Neuronal stem cell (in vitro differentiated cells): ENCODE measurements at regions not wholly inside any gene's neighbourhood (a gene's known extent, or its start where the extent isn't known, plus 50 kb on each side); places are given as distances from the start of the nearest gene placed in this dataset.
"Not testable (repeated sequence)": the region's sequence is repeated elsewhere in the genome, so short reads cannot be mapped to it uniquely, and the experiment has no call there.

Experiments used
- DNase-seq: peaks from one replicate; pipeline ENCODE4 v3.0.0-alpha.2; 2013; ENCODE audit warnings: low spot score
- H2AFZ ChIP-seq: one replicate; pipeline ENCODE4 v1.6.1; 2013; ENCODE audit warnings: mild to moderate bottlenecking, low read length, inconsistent platforms
- H2AK5ac ChIP-seq: 2 replicates; pipeline ENCODE4 v1.6.1; 2013; ENCODE audit warnings: low read depth, mild to moderate bottlenecking, inconsistent platforms, low read length, moderate library complexity, mixed read lengths
- H2BK120ac ChIP-seq: 2 replicates; pipeline ENCODE4 v1.6.1; 2013; ENCODE audit warnings: low read depth, mild to moderate bottlenecking, inconsistent platforms, low read length, moderate library complexity, mixed read lengths
- H2BK12ac ChIP-seq: one replicate; pipeline ENCODE4 v1.6.1; 2013; ENCODE audit warnings: low read length, inconsistent platforms
- H2BK15ac ChIP-seq: 2 replicates; pipeline ENCODE4 v1.6.1; 2013; ENCODE audit warnings: mild to moderate bottlenecking, low read length, inconsistent platforms, mixed read lengths
- H2BK5ac ChIP-seq: one replicate; pipeline ENCODE4 v1.6.1; 2013; ENCODE audit warnings: inconsistent platforms, mild to moderate bottlenecking, low read length, moderate library complexity
- H3K14ac ChIP-seq: one replicate; pipeline ENCODE4 v1.6.1; 2013; ENCODE audit warnings: low read length, inconsistent platforms
- H3K18ac ChIP-seq: 2 replicates; pipeline ENCODE4 v1.6.1; 2013; ENCODE audit warnings: low read length, inconsistent platforms
- H3K23ac ChIP-seq: 2 replicates; pipeline ENCODE4 v1.6.1; 2013; ENCODE audit warnings: low read depth, mild to moderate bottlenecking, mixed read lengths, low read length, inconsistent platforms; ENCODE audit not compliant: poor library complexity
- H3K27ac ChIP-seq: replicated peaks from 3 replicates; pipeline ENCODE4 v1.5.1; 2013; ENCODE audit warnings: low read length, inconsistent platforms
- H3K27me3 ChIP-seq, 3 experiments: 2 replicates each; pipeline ENCODE4 v1.6.1; 2013; ENCODE audit warnings: low read length in 3 of 3, mild to moderate bottlenecking in 2 of 3, inconsistent platforms in 1 of 3, low read depth in 1 of 3, mixed read lengths in 1 of 3, moderate library complexity in 1 of 3; ENCODE audit not compliant: control insufficient read depth in 3 of 3, insufficient read depth in 3 of 3
- H3K36me3 ChIP-seq, 2 donors: replicated peaks in 1 of 2; 2 replicates each; pipeline ENCODE4 v1.6.1; 2013; ENCODE audit warnings: low read length in 2 of 2; ENCODE audit not compliant: control insufficient read depth in 2 of 2, insufficient read depth in 2 of 2
- H3K4ac ChIP-seq: 2 replicates; pipeline ENCODE4 v1.6.1; 2013; ENCODE audit warnings: inconsistent platforms, mild to moderate bottlenecking, low read length, moderate library complexity
- H3K4me1 ChIP-seq, 2 donors: 1 replicate in 1 of 2; 2 replicates in 1 of 2; pipeline ENCODE4 v1.6.1; 2013; ENCODE audit warnings: low read length in 2 of 2, low read depth in 1 of 2; ENCODE audit not compliant: control insufficient read depth in 2 of 2, insufficient read depth in 1 of 2
- H3K4me2 ChIP-seq: one replicate; pipeline ENCODE4 v1.6.1; 2013; ENCODE audit warnings: mild to moderate bottlenecking, low read length, inconsistent platforms; ENCODE audit not compliant: insufficient read depth, poor library complexity, severe bottlenecking
- H3K4me3 ChIP-seq, 2 donors: 2 replicates each; pipeline ENCODE4 v1.5.1; 2013; ENCODE audit warnings: low read length in 2 of 2, mild to moderate bottlenecking in 2 of 2, inconsistent platforms in 1 of 2, moderate library complexity in 1 of 2
- H3K79me1 ChIP-seq: one replicate; pipeline ENCODE4 v1.6.1; 2013; ENCODE audit warnings: low read depth, mild to moderate bottlenecking, inconsistent platforms, low read length, moderate library complexity
- H3K9ac ChIP-seq: one replicate; pipeline ENCODE4 v1.6.1; 2013; ENCODE audit warnings: mild to moderate bottlenecking, low read depth, low read length, inconsistent platforms; ENCODE audit not compliant: poor library complexity
- H3K9me3 ChIP-seq, 2 donors: replicated peaks in 1 of 2; 2 replicates each; pipeline versions ENCODE3 to v1.6.1; 2013; ENCODE audit warnings: low read length in 2 of 2, mild to moderate bottlenecking in 2 of 2, inconsistent platforms in 1 of 2, low read depth in 1 of 2, mixed read lengths in 1 of 2, moderate library complexity in 1 of 2; ENCODE audit not compliant: control insufficient read depth in 2 of 2, insufficient read depth in 1 of 2
- H4K8ac ChIP-seq: one replicate; pipeline ENCODE4 v1.6.1; 2013; ENCODE audit warnings: low read depth, mild to moderate bottlenecking, inconsistent platforms, low read length, moderate library complexity
- H4K91ac ChIP-seq: one replicate; pipeline ENCODE4 v1.6.1; 2013; ENCODE audit warnings: low read length, low read depth, mild to moderate bottlenecking, inconsistent platforms; ENCODE audit not compliant: poor library complexity
- WGBS, 2 donors: extraction: QIAGEN DNeasy Blood & Tissue Kit; methylation state at CpG; one replicate each; pipeline ENCODE4 v1.1.7; 2013; ENCODE audit warnings: missing lambda C conversion rate in 2 of 2, mixed read lengths in 1 of 2; ENCODE audit not compliant: insufficient read length in 2 of 2, insufficient replicate concordance in 1 of 2; ENCODE audit errors: extremely low coverage in 2 of 2; 5-methylcytosine and 5-hydroxymethylcytosine counted together

DNA sequence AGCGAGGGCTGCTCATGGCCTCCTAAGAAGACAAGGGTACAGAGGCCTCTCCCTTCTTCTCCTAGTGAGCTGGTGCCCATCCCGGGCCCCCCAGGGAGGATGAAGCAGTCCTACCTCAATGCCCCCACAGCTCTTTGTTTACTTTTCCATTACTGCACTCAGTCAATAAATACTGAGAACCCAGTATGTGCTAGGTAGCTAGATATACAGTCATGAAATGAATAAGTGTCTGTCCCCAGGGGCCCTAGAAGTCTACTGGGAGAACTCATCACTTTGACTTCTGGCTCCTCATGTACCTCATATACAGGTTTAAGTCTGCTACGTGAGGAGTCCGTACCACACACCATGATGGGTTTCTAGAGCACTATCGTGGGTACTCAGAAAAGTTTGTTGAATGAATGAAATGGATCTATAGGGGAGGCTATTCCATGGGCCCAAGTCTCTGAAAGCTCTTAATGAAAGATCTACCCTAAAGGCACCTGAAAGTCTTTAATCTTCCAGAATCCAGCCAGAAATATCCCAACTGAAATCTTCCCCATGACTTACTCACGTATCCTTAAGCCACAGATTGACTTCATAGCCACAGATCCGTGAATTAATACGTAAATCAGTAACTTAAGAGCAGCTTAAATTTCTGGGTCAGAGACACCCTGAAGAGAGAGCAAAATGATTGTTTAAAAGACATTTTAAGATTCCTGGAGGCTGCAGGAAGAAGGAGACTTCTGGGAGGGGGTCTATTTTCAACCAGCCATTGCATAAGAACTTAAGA is 51.6 kb upstream of the POMP start:
- H3K4me1 ChIP-seq = peaks cover 0 to 1% of the 10 kb centered on the region in 2 donors
- H2BK5ac ChIP-seq = no peak overlapping the region
- no CpG with 5 or more reads among the region's 8 CpGs for WGBS, 2 donors
- no peaks in the 10 kb centered on the region for H3K27me3 ChIP-seq
- H3K79me1 ChIP-seq = no peaks in the 10 kb centered on the region
- no peak overlapping the region for H4K91ac ChIP-seq
- no peaks in the 10 kb centered on the region for H3K9me3 ChIP-seq
- no peak overlapping the region for H2BK120ac ChIP-seq
- no peak for DNase-seq
- no peak overlapping the region for H3K4ac ChIP-seq
- H3K4me2 ChIP-seq = no peak overlapping the region
- H2AK5ac ChIP-seq = no peak overlapping the region
- H3K14ac ChIP-seq = no peak overlapping the region
- no peak overlapping the region for H4K8ac ChIP-seq
- no peak overlapping the region for H3K18ac ChIP-seq
- no peak overlapping the region for H3K27ac ChIP-seq
- H2AFZ ChIP-seq = no peak overlapping the region
- H2BK15ac ChIP-seq = no peak overlapping the region
- no peak overlapping the region for H2BK12ac ChIP-seq
- H3K36me3 ChIP-seq = no peaks in the 10 kb centered on the region
- H3K23ac ChIP-seq = no peak overlapping the region
- H3K9ac ChIP-seq = no peak overlapping the region
- no peak overlapping the region for H3K4me3 ChIP-seq

DNA sequence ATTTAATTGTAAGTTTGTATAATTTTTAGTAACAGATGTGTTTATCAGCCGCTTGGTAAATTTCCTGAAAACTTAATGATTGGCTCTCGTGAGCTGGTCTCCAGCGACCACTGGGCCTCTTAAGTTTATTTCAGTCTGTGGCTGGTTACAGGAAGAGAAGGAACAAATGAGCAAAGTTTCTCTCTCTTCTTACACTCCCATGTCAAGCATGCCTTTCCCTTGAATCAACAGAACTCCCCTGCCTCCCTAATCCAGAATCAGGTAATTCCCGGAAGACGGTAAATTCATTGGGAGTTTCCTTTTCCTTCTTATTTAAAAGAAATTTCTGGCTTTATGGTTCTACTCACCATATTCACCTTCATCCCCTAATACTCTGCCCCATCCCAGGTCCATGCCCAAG is 52.5 kb upstream of the POMP start:
- H4K91ac ChIP-seq = no peak overlapping the region
- no peak overlapping the region for H3K18ac ChIP-seq
- no peak overlapping the region for H3K27ac ChIP-seq
- H3K36me3 ChIP-seq = no peaks in the 10 kb centered on the region
- no peak overlapping the region for H2BK15ac ChIP-seq
- no peak overlapping the region for H3K4me3 ChIP-seq
- no peak overlapping the region for H4K8ac ChIP-seq
- no peak overlapping the region for H2BK120ac ChIP-seq
- H2AK5ac ChIP-seq = no peak overlapping the region
- H3K14ac ChIP-seq = no peak overlapping the region
- no peak overlapping the region for H3K23ac ChIP-seq
- H3K9ac ChIP-seq = no peak overlapping the region
- no peaks in the 10 kb centered on the region for H3K9me3 ChIP-seq
- no peak overlapping the region for H2AFZ ChIP-seq
- no peak overlapping the region for H3K4ac ChIP-seq
- no peak overlapping the region for H3K4me2 ChIP-seq
- no peaks in the 10 kb centered on the region for H3K27me3 ChIP-seq
- no peaks in the 10 kb centered on the region for H3K79me1 ChIP-seq
- no CpG with 5 or more reads among the region's 5 CpGs for WGBS, 2 donors
- H2BK12ac ChIP-seq = no peak overlapping the region
- no peak overlapping the region for H2BK5ac ChIP-seq
- DNase-seq = no peak
- no peaks in the 10 kb centered on the region for H3K4me1 ChIP-seq

DNA sequence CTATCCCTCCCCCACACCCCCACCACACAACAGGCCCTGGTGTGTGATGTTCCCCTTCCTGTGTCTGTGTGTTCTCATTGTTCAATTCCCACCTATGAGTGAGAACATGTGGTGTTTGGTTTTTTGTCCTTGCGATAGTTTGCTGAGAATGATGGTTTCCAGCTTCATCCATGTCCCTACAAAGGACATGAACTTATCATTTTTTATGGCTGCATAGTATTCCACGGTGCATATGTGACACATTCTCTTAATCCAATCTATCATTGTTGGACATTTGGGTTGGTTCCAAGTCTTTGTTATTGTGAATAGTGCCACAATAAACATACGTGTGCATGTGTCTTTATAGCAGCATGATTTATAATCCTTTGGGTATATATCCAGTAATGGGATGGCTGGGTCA is 53.8 kb upstream of the POMP start:
- not testable (repeated sequence) for H2BK15ac ChIP-seq, H3K4me3 ChIP-seq, H3K79me1 ChIP-seq, H3K9me3 ChIP-seq, H3K9ac ChIP-seq, H3K27me3 ChIP-seq, H2AFZ ChIP-seq, H3K4me1 ChIP-seq, H3K18ac ChIP-seq, H3K4me2 ChIP-seq, H2BK120ac ChIP-seq, H2BK5ac ChIP-seq, H3K4ac ChIP-seq, H3K27ac ChIP-seq, H2BK12ac ChIP-seq, H3K14ac ChIP-seq, H4K8ac ChIP-seq, H4K91ac ChIP-seq, H3K23ac ChIP-seq, H2AK5ac ChIP-seq, H3K36me3 ChIP-seq, DNase-seq
- whole genome bisulfite sequencing, 2 donors = no CpG with 5 or more reads among the region's 3 CpGs

DNA sequence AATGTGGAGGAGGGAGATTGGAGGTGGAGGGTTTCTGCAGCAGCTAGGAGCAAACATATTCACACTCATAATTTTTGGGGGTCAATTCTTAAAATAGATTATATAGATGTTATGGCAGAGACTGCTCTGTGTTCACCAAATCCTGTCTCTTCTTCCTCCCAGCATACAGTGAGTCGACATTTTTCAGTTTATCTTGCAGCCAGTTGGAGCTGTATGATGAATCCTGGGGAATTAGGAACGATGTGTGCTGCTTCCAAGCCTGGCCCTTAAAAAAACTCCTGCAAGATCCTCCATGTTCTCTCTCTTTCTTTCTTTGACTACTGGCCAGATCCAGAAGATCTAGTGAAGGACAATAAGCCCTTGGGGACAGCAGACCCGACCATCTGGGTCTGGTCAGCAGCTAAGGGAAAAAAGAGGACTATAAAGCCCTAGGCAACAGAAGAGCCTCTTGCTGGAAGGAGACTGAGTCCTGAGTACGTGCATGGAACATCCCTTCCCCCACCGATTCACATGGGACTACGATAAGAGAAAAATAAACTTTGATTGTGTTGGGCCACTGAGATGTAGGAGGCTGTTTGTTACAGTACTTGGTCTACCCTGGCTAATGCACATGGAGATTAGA is 55.8 kb upstream of the POMP start:
- Histone ChIP-seq H3K27ac (no peak overlapping the region), H2BK15ac (no peak overlapping the region), H3K36me3 (no peaks in the 10 kb centered on the region), H2BK120ac (no peak overlapping the region), H4K8ac (no peak overlapping the region), H3K79me1 (no peaks in the 10 kb centered on the region), H2BK5ac (no peak overlapping the region), H3K18ac (no peak overlapping the region), H3K4me2 (no peak overlapping the region), H3K4ac (no peak overlapping the region), H4K91ac (no peak overlapping the region), H3K4me1 (no peaks in the 10 kb centered on the region), H2AFZ (no peak overlapping the region), H2AK5ac (no peak overlapping the region), H3K27me3 (no peaks in the 10 kb centered on the region), H3K9me3 (no peaks in the 10 kb centered on the region), H3K23ac (no peak overlapping the region), H3K9ac (no peak overlapping the region), H3K4me3 (no peak overlapping the region), H2BK12ac (no peak overlapping the region), H3K14ac (no peak overlapping the region)
- no peak for DNase-seq
- WGBS, 2 donors = no CpG with 5 or more reads among the region's 6 CpGs
